Ovary (tissue), 7 donors: ENCODE measurements at regions not wholly inside any gene's neighbourhood (a gene's known extent, or its start where the extent isn't known, plus 50 kb on each side); places are given as distances from the start of the nearest gene placed in this dataset.

Experiments
- DNase-seq, 5 donors: peaks; one replicate each; pipeline ENCODE4 v3.0.0-alpha.2; 2019 to 2020
- H3K27ac ChIP-seq, 2 donors: fragments of 200-600 bp; one replicate each; pipeline versions ENCODE4 v1.5.1 to v1.8.0; 2019 to 2022
- H3K27me3 ChIP-seq: fragments of 200-600 bp; one replicate; pipeline ENCODE4 v1.8.0; 2022
- H3K36me3 ChIP-seq: fragments of 200-600 bp; sonication (generic); one replicate; pipeline ENCODE4 v1.5.1; 2019
- H3K4me1 ChIP-seq: one replicate; pipeline ENCODE4 v1.8.1; 2013; ENCODE audit warnings: mild to moderate bottlenecking, moderate library complexity; ENCODE audit not compliant: insufficient read depth
- H3K4me3 ChIP-seq: fragments of 200-600 bp; sonication (generic); one replicate; pipeline ENCODE4 v1.5.1; 2017
- H3K9me3 ChIP-seq, 2 donors: fragments of 200-600 bp in 1 of 2; sonication (generic) in 1 of 2; one replicate each; pipeline versions ENCODE4 v1.5.1 to v1.8.1; 2013 to 2019; ENCODE audit warnings: mild to moderate bottlenecking in 1 of 2, moderate library complexity in 1 of 2
- CTCF ChIP-seq, 3 donors: fragments of 450-650 bp in 2 of 3; fragments of 200-600 bp in 1 of 3; IDR thresholded peaks; one replicate each; pipeline versions ENCODE4 v1.5.1 to v1.8.0; 2016 to 2022; ENCODE audit warnings: antibody characterized with exemption in 3 of 3, mild to moderate bottlenecking in 1 of 3
- EP300 ChIP-seq: sonication (generic); formaldehyde crosslinking; IDR thresholded peaks from one replicate; pipeline ENCODE4 v1.6.1; 2017; ENCODE audit warnings: antibody characterized with exemption
- POLR2A ChIP-seq: fragments of 450-650 bp; IDR thresholded peaks from one replicate; pipeline ENCODE4 v1.6.1; 2017; ENCODE audit warnings: antibody characterized with exemption, mild to moderate bottlenecking, moderate library complexity
- WGBS, 3 donors: extraction: QIAGEN DNeasy Blood & Tissue Kit in 1 of 3; methylation state at CpG; one replicate each; pipeline versions ENCODE4 v1.1.5 to v1.1.7; 2013 to 2017; 5-methylcytosine and 5-hydroxymethylcytosine counted together
- intact Hi-C, 4 donors: fragments of 100-400 bp; cut with DNase I; formaldehyde crosslinking; loops; one replicate each; pipeline versions ENCODE4 v1.11.0 to v1.15.1; 2022 to 2023
- donor health status: DM: no; HTN: no; CAD: no; lungs with moderate emphysema.
- donor health status: DM: no; HTN: no; CAD: no.
- donor health status: Bipolar disorder and iron deficiency.
- donor health status: DM: no; HTN: no; CAD: no.
- donor health status: DM: yes; HTN: yes; CAD: no.

GRCh38 chr16:64892835-64893785 lies 228.8 kb downstream of the CDH11 start:
- TF ChIP-seq EP300 (no peak), CTCF (IDR thresholded peaks at IDR 0.05) (no peak), POLR2A (no peak)
- H3K36me3 ChIP-seq, result no peaks in the 10 kb centered on the region
- H3K4me3 ChIP-seq, result no peak overlapping the region
- no peaks in the 10 kb centered on the region for H3K4me1 ChIP-seq
- intact Hi-C loops, result no loop called here
- H3K27me3 ChIP-seq, result no peaks in the 10 kb centered on the region
- DNase-seq, result no peak
- H3K9me3 ChIP-seq, result no peaks in the 10 kb centered on the region
- WGBS, 3 donors, result 79 to 85% (median 82%) methylated on average over 11 of the region's 11 CpGs
- no peak overlapping the region for H3K27ac ChIP-seq

- TF ChIP-seq CTCF (IDR thresholded peaks at IDR 0.05), result no peak
- no peak for TF ChIP-seq POLR2A
- no peak for TF ChIP-seq EP300
- no peaks in the 10 kb centered on the region for H3K4me1 ChIP-seq
- intact Hi-C loops, result no loop called here
- no peaks in the 10 kb centered on the region for H3K27me3 ChIP-seq
- H3K36me3 ChIP-seq, result no peaks in the 10 kb centered on the region
- DNase-seq, result no peak
- H3K9me3 ChIP-seq, result no peaks in the 10 kb centered on the region
- 47 to 62% (median 54%) methylated on average over 2 of the region's 2 CpGs for WGBS, 3 donors
- H3K27ac ChIP-seq, result no peak overlapping the region
- no peak overlapping the region for H3K4me3 ChIP-seq
These were observed 232.4 kb downstream of the CDH11 start for GRCh38 chr16:64889446-64889845.

GRCh38 chr16:64887651-64888050 lies 234.2 kb downstream of the CDH11 start:
- DNase-seq, result no peak
- Histone ChIP-seq H3K4me3 (no peak overlapping the region), H3K36me3 (no peaks in the 10 kb centered on the region), H3K4me1 (peaks cover under 1% of the 10 kb centered on the region), H3K27ac (no peak overlapping the region), H3K9me3 (no peaks in the 10 kb centered on the region), H3K27me3 (no peaks in the 10 kb centered on the region)
- intact Hi-C loops, result no loop called here
- TF ChIP-seq CTCF (IDR thresholded peaks at IDR 0.05), result no peak
- TF ChIP-seq POLR2A, result no peak
- no peak for TF ChIP-seq EP300

GRCh38 chr16:64882078-64882784 lies 239.6 kb downstream of the CDH11 start:
- peaks cover 1% of the 10 kb centered on the region for H3K4me1 ChIP-seq
- DNase-seq, result peak in 2 of 5 donors; percentile 26 to 34
- no peak for TF ChIP-seq CTCF (IDR thresholded peaks at IDR 0.05)
- no peak for TF ChIP-seq EP300
- no peak for TF ChIP-seq POLR2A
- H3K9me3 ChIP-seq, result no peaks in the 10 kb centered on the region
- intact Hi-C loops, result no loop called here
- H3K27ac ChIP-seq, result no peak overlapping the region
- H3K27me3 ChIP-seq, result no peaks in the 10 kb centered on the region
- no peak overlapping the region for H3K4me3 ChIP-seq
- WGBS, 3 donors, result 57 to 65% (median 63%) methylated on average over 6 of the region's 6 CpGs
- H3K36me3 ChIP-seq, result no peaks in the 10 kb centered on the region
